Lung (tissue), 11 donors: ENCODE measurements at regions not wholly inside any gene's neighbourhood (a gene's known extent, or its start where the extent isn't known, plus 50 kb on each side); places are given as distances from the start of the nearest gene placed in this dataset.

Source experiments
- ATAC-seq: fragments of 200-7000 bp; cut with Tn5 transposase; one replicate; pipeline ENCODE4 v1.9.1; 2020; ENCODE audit warnings: moderate number of reproducible peaks; ENCODE audit not compliant: insufficient read depth, low FRiP score
- DNase-seq, 3 donors: peaks; one replicate each; pipeline ENCODE4 v3.0.0-alpha.2; 2013 to 2017
- H3K27ac ChIP-seq, 2 donors: one replicate each; pipeline ENCODE4 v1.5.1; 2013; ENCODE audit warnings: mild to moderate bottlenecking in 2 of 2, moderate library complexity in 2 of 2, control low read depth in 1 of 2, inconsistent platforms in 1 of 2, low read depth in 1 of 2, low read length in 1 of 2
- H3K27me3 ChIP-seq, 3 donors: one replicate each; pipeline ENCODE4 v1.5.1; 2013; ENCODE audit warnings: low read length in 2 of 3; ENCODE audit not compliant: control insufficient read depth in 3 of 3, insufficient read depth in 3 of 3
- H3K36me3 ChIP-seq, 4 donors: one replicate each; pipeline ENCODE4 v1.5.1; 2013; ENCODE audit warnings: low read length in 4 of 4, mild to moderate bottlenecking in 1 of 4, moderate library complexity in 1 of 4; ENCODE audit not compliant: control insufficient read depth in 4 of 4, insufficient read depth in 4 of 4
- H3K4me1 ChIP-seq, 5 donors: one replicate each; pipeline ENCODE4 v1.5.1; 2013; ENCODE audit warnings: low read length in 5 of 5, mild to moderate bottlenecking in 2 of 5, moderate library complexity in 1 of 5; ENCODE audit not compliant: control insufficient read depth in 5 of 5, insufficient read depth in 5 of 5
- H3K4me3 ChIP-seq: one replicate; pipeline ENCODE4 v1.5.1; 2013; ENCODE audit warnings: mild to moderate bottlenecking, control low read depth, moderate library complexity
- H3K9ac ChIP-seq, 2 donors: one replicate each; pipeline ENCODE4 v1.5.1; 2013; ENCODE audit warnings: low read length in 2 of 2, control low read depth in 1 of 2; ENCODE audit not compliant: insufficient read depth in 1 of 2
- H3K9me3 ChIP-seq, 4 donors: one replicate each; pipeline ENCODE4 v1.5.1; 2013; ENCODE audit warnings: low read length in 3 of 4, mild to moderate bottlenecking in 1 of 4, moderate library complexity in 1 of 4; ENCODE audit not compliant: control insufficient read depth in 4 of 4, insufficient read depth in 3 of 4
- WGBS, 2 donors: extraction: QIAGEN DNeasy Blood & Tissue Kit; methylation state at CpG; one replicate each; pipeline ENCODE4 v1.1.7; 2013; 5-methylcytosine and 5-hydroxymethylcytosine counted together
- TF ChIP-seq, protein P1 (sequence below): IDR thresholded peaks from 2 replicates; pipeline ENCODE4 v1.5.1; 2012; ENCODE audit warnings: mild to moderate bottlenecking; ENCODE audit errors: control extremely low read depth, extremely low read depth
- donor health status: control.
- donor health status: control.
- donor health status: Bipolar disorder and iron deficiency.
- donor health status: healthy.
- donor health status: DM: yes; HTN: yes; CAD: no.

- TF ChIP-seq, protein P1, sequence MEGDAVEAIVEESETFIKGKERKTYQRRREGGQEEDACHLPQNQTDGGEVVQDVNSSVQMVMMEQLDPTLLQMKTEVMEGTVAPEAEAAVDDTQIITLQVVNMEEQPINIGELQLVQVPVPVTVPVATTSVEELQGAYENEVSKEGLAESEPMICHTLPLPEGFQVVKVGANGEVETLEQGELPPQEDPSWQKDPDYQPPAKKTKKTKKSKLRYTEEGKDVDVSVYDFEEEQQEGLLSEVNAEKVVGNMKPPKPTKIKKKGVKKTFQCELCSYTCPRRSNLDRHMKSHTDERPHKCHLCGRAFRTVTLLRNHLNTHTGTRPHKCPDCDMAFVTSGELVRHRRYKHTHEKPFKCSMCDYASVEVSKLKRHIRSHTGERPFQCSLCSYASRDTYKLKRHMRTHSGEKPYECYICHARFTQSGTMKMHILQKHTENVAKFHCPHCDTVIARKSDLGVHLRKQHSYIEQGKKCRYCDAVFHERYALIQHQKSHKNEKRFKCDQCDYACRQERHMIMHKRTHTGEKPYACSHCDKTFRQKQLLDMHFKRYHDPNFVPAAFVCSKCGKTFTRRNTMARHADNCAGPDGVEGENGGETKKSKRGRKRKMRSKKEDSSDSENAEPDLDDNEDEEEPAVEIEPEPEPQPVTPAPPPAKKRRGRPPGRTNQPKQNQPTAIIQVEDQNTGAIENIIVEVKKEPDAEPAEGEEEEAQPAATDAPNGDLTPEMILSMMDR = no peak
- WGBS, 2 donors = 77 to 81% methylated on average over 8 of the region's 8 CpGs
- Histone ChIP-seq H3K27me3 (no peaks in the 10 kb centered on the region), H3K36me3 (no peaks in the 10 kb centered on the region), H3K9me3 (no peaks in the 10 kb centered on the region), H3K9ac (no peak overlapping the region), H3K4me3 (no peak overlapping the region), H3K4me1 (peaks cover 0 to 17% (median 8%) of the 10 kb centered on the region in 5 donors), H3K27ac (no peak overlapping the region)
- DNase-seq (no peak), ATAC-seq (no peak)
These were observed 103.8 kb upstream of the ARMC2 start for GRCh38 chr6:108744244-108744972.

DNA sequence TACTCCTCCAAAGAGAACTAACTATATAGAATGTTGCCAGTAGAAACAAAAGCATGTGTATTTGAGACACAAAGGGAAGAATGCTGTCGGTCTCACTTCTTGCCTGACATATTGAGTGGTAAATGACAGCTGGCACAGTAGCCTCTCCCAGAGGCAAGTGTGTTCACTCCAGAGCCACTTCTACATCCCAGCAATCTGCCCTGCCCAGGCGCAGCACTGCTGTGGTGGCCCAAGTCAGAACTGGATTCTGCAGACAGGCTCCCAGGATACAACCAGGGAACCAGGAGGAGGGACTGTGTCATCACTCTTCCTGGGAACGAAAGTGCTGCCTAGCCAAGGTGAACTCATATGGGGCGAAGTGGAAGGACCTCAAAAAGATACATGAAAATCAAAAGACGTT, 103.2 kb upstream of the ARMC2 start:
- 89 to 92% methylated on average over 5 of the region's 5 CpGs for WGBS, 2 donors
- H3K27ac ChIP-seq = no peak overlapping the region
- no peaks in the 10 kb centered on the region for H3K9me3 ChIP-seq
- peaks cover 0 to 17% (median 8%) of the 10 kb centered on the region in 5 donors for H3K4me1 ChIP-seq
- DNase-seq (peak in 1 of 3 donors; percentile 21), ATAC-seq (no peak)
- H3K9ac ChIP-seq = no peak overlapping the region
- no peak overlapping the region for H3K4me3 ChIP-seq
- TF ChIP-seq, protein P1 = no peak
- H3K27me3 ChIP-seq = no peaks in the 10 kb centered on the region
- no peaks in the 10 kb centered on the region for H3K36me3 ChIP-seq

- 93 to 94% methylated on average over 2 of the region's 2 CpGs for WGBS, 2 donors
- TF ChIP-seq, protein P1 = no peak
These were observed 102.4 kb upstream of the ARMC2 start for GRCh38 chr6:108745664-108746336.

More at GRCh38 chr6:108745664-108746336, 102.4 kb upstream of the ARMC2 start:
- ATAC-seq (no peak), DNase-seq (no peak)
- no peak overlapping the region for H3K9ac ChIP-seq
- peaks cover 0 to 17% (median 8%) of the 10 kb centered on the region in 5 donors for H3K4me1 ChIP-seq
- H3K27ac ChIP-seq = no peak overlapping the region
- no peak overlapping the region for H3K4me3 ChIP-seq
- no peaks in the 10 kb centered on the region for H3K36me3 ChIP-seq
- H3K9me3 ChIP-seq = no peaks in the 10 kb centered on the region
- no peaks in the 10 kb centered on the region for H3K27me3 ChIP-seq
